GM12872 (cell line): ENCODE measurements at regions not wholly inside any gene's neighbourhood (a gene's known extent, or its start where the extent isn't known, plus 50 kb on each side); places are given as distances from the start of the nearest gene placed in this dataset.

Experiments used
- TF ChIP-seq, protein P1 (sequence below): IDR thresholded peaks from 3 replicates; pipeline ENCODE4 v1.5.1; 2011; ENCODE audit warnings: low read depth, mild to moderate bottlenecking, low read length, moderate library complexity; ENCODE audit not compliant: insufficient read depth

DNA sequence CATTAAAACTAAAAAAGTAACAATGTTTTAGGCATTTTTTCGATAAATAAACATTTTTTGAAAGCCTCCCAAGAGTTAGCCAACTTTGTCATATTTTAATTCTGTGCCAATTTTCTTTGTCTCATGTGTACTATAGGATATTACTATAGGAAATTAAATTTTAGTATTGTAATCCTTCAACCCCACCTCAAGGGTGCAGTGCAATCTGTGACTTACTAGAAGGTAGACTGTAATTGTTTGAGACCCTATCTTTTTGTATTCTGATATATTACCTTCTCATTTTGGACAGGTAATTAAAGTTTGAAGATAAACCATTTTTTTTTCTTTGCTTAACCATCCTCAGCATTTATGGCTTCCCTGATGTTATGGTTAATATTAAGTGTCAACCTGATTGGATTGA is 457.8 kb downstream of the PCDH20 start:
- TF ChIP-seq, protein P1, sequence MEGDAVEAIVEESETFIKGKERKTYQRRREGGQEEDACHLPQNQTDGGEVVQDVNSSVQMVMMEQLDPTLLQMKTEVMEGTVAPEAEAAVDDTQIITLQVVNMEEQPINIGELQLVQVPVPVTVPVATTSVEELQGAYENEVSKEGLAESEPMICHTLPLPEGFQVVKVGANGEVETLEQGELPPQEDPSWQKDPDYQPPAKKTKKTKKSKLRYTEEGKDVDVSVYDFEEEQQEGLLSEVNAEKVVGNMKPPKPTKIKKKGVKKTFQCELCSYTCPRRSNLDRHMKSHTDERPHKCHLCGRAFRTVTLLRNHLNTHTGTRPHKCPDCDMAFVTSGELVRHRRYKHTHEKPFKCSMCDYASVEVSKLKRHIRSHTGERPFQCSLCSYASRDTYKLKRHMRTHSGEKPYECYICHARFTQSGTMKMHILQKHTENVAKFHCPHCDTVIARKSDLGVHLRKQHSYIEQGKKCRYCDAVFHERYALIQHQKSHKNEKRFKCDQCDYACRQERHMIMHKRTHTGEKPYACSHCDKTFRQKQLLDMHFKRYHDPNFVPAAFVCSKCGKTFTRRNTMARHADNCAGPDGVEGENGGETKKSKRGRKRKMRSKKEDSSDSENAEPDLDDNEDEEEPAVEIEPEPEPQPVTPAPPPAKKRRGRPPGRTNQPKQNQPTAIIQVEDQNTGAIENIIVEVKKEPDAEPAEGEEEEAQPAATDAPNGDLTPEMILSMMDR = no peak

- TF ChIP-seq, protein P1 = no peak
Observed at GRCh38 chr13:60945396-60945795, 470.3 kb downstream of the PCDH20 start.

DNA sequence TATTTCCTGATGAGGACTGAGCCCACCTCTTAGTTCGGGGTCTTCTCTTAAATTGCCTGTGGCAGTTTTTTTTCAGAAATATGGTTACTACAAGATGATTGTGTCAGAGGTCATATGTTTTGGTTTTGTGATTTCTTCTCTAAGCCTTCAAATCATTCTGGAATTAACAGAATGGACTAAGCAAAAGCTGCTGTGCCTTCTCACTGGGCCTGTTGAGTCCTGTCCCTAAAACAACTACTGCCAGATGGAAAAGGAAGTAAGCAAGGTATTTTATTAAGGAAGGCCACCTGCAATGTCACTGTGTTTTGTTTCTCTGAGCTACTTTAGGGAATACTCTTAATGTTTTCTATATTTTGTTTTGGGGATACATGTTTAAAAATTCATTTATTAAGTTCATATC is 470.8 kb downstream of the PCDH20 start:
- TF ChIP-seq, protein P1 = no peak

- TF ChIP-seq, protein P1 = no peak
Observed at GRCh38 chr13:60944016-60944415, 471.6 kb downstream of the PCDH20 start.

- TF ChIP-seq, protein P1 = no peak
Observed at GRCh38 chr13:60936281-60936680, 479.4 kb downstream of the PCDH20 start.

DNA sequence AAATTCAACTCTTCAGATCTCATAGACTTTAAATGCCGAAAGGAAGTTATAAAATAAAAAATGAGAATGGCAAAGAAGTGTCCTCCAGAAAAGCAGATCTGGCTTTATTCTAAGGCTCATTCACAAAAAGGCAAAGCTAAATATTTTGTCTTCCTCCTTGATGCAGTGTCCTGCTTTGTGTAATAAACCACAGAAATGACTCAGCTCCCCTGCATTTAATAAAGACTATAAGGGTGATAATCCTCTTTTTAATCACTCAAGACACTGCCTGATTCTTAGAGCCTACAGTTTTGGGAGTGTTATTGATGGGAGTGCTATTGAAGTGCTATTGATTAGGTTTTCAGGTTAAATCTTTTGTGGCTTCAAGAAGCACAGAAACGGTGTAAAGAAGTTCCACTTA is 482.0 kb downstream of the PCDH20 start:
- TF ChIP-seq, protein P1 = no peak

GRCh38 chr13:60931858-60932546 is 483.6 kb downstream of the PCDH20 start:
- TF ChIP-seq, protein P1 = no peak
